Neural progenitor cell (in vitro differentiated cells): ENCODE measurements at regions not wholly inside any gene's neighbourhood (a gene's known extent, or its start where the extent isn't known, plus 50 kb on each side); places are given as distances from the start of the nearest gene placed in this dataset.

Experiments used
- DNase-seq: peaks from one replicate; pipeline ENCODE4 v3.0.0-alpha.2; 2016; ENCODE audit warnings: low spot score
- H2AFZ ChIP-seq: fragments of 200-600 bp; sonication (generic); replicated peaks from 2 replicates; pipeline ENCODE4 v1.6.1; 2016; ENCODE audit warnings: antibody characterized with exemption
- H3F3A ChIP-seq: fragments of 200-600 bp; sonication (generic); 2 replicates; pipeline ENCODE4 v1.6.1; 2016; ENCODE audit warnings: antibody characterized with exemption, low read depth
- H3K27ac ChIP-seq: fragments of 200-600 bp; sonication (generic); 2 replicates; pipeline ENCODE4 v1.5.1; 2016; ENCODE audit warnings: mild to moderate bottlenecking
- H3K27me3 ChIP-seq: fragments of 200-600 bp; sonication (generic); 2 replicates; pipeline ENCODE4 v1.6.1; 2016; ENCODE audit warnings: mild to moderate bottlenecking, moderate library complexity
- H3K36me3 ChIP-seq: fragments of 200-600 bp; sonication (generic); 2 replicates; pipeline ENCODE4 v1.5.1; 2016
- H3K4me1 ChIP-seq: fragments of 200-600 bp; sonication (generic); 2 replicates; pipeline ENCODE4 v1.6.1; 2016; ENCODE audit warnings: mixed run types
- H3K4me2 ChIP-seq: fragments of 200-600 bp; sonication (generic); 2 replicates; pipeline ENCODE4 v1.6.1; 2016
- H3K4me3 ChIP-seq: fragments of 200-600 bp; sonication (generic); 2 replicates; pipeline ENCODE4 v1.5.1; 2016
- H3K79me2 ChIP-seq: fragments of 200-600 bp; sonication (generic); 2 replicates; pipeline ENCODE4 v1.6.1; 2016; ENCODE audit warnings: low read depth
- H3K9ac ChIP-seq: fragments of 200-600 bp; sonication (generic); 2 replicates; pipeline ENCODE4 v1.6.1; 2016
- H3K9me3 ChIP-seq: fragments of 200-600 bp; sonication (generic); 2 replicates; pipeline ENCODE4 v1.5.1; 2016; ENCODE audit warnings: low read depth
- H4K20me1 ChIP-seq: fragments of 200-600 bp; sonication (generic); 2 replicates; pipeline ENCODE4 v1.6.1; 2016; ENCODE audit warnings: low read depth
- H3K27ac Mint-ChIP-seq: 3 replicates; pipeline ENCODE4 v1.8.0; 2021; ENCODE audit warnings: mixed read lengths
- H3K27me3 Mint-ChIP-seq: 2 replicates; pipeline ENCODE4 v1.8.0; 2022; ENCODE audit warnings: low read depth, mild to moderate bottlenecking, inconsistent platforms, moderate library complexity, mixed read lengths; ENCODE audit not compliant: insufficient read depth
- H3K36me3 Mint-ChIP-seq: 3 replicates; pipeline ENCODE4 v1.8.0; 2021; ENCODE audit warnings: mixed read lengths
- H3K4me1 Mint-ChIP-seq: 3 replicates; pipeline ENCODE4 v1.8.0; 2021; ENCODE audit warnings: mixed read lengths
- H3K4me3 Mint-ChIP-seq: 3 replicates; pipeline ENCODE4 v1.8.0; 2021; ENCODE audit warnings: mild to moderate bottlenecking, moderate library complexity, mixed read lengths
- H3K9me3 Mint-ChIP-seq: 3 replicates; pipeline ENCODE4 v1.8.0; 2020; ENCODE audit warnings: mixed read lengths
- EZH2 ChIP-seq: fragments of 200-600 bp; sonication (generic); IDR thresholded peaks from 2 replicates; pipeline ENCODE4 v1.6.1; 2017; ENCODE audit warnings: antibody characterized with exemption, mild to moderate bottlenecking, moderate library complexity
- EZH2phosphoT487 ChIP-seq: fragments of 200-600 bp; sonication (generic); IDR thresholded peaks from 2 replicates; pipeline ENCODE4 v1.6.1; 2017; ENCODE audit warnings: antibody characterized with exemption
- TF ChIP-seq, protein P1 (sequence below): fragments of 200-600 bp; sonication (generic); IDR thresholded peaks from 2 replicates; pipeline ENCODE4 v1.5.1; 2017; ENCODE audit warnings: antibody characterized with exemption, mild to moderate bottlenecking

DNA sequence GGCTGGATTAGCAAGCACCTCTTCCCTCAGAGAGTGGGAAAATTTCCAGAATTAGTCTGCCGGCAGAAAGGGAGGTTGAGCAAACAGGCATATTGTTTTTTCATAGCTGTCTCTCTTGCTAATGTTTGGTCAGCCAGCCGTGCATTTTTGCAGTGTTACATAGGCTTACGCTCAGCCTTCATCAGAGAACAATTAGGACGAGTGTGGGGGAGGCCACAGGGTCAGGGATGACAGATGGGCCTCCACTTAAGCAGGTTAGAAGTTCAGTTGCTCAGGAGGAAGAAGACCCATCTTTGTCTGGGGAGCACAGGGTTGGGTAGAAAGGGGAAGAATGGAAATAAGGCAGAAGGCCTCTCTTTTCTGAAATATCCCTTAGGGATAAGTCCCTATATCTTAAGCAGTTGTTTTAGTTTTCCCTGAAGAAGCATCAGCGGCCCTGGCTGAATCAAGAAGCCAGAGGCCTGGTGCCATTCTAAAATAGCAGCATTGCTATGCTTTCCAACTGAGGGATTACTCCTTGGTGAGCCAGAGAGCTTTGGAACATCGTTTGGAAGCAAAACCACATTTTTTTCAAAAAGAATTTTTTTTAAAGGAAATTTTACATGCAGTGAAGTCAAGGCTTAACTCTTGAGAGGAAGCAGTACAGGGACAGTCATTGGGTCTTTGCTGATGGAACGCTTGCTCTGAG, 118.8 kb downstream of the SMIM20 start:
- no peak overlapping the region for H2AFZ ChIP-seq
- H3K4me1 ChIP-seq = peaks cover 8% of the 10 kb centered on the region
- H3K9ac ChIP-seq = no peak overlapping the region
- H3K4me2 ChIP-seq = no peak overlapping the region
- Mint-ChIP-seq H3K36me3 (no peaks in the 10 kb centered on the region), H3K9me3 (no peaks in the 10 kb centered on the region), H3K27me3 (peaks cover 8% of the 10 kb centered on the region), H3K4me1 (peaks cover 11% of the 10 kb centered on the region), H3K27ac (no peak overlapping the region), H3K4me3 (no peak overlapping the region)
- H3K27me3 ChIP-seq = peaks cover 34% of the 10 kb centered on the region
- TF ChIP-seq, protein P1, sequence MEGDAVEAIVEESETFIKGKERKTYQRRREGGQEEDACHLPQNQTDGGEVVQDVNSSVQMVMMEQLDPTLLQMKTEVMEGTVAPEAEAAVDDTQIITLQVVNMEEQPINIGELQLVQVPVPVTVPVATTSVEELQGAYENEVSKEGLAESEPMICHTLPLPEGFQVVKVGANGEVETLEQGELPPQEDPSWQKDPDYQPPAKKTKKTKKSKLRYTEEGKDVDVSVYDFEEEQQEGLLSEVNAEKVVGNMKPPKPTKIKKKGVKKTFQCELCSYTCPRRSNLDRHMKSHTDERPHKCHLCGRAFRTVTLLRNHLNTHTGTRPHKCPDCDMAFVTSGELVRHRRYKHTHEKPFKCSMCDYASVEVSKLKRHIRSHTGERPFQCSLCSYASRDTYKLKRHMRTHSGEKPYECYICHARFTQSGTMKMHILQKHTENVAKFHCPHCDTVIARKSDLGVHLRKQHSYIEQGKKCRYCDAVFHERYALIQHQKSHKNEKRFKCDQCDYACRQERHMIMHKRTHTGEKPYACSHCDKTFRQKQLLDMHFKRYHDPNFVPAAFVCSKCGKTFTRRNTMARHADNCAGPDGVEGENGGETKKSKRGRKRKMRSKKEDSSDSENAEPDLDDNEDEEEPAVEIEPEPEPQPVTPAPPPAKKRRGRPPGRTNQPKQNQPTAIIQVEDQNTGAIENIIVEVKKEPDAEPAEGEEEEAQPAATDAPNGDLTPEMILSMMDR = no peak
- TF ChIP-seq EZH2phosphoT487 = no peak
- no peak for TF ChIP-seq EZH2
- no peaks in the 10 kb centered on the region for H3K9me3 ChIP-seq
- peaks cover 10% of the 10 kb centered on the region for H3F3A ChIP-seq
- H3K36me3 ChIP-seq = no peaks in the 10 kb centered on the region
- no peak for DNase-seq
- no peaks in the 10 kb centered on the region for H4K20me1 ChIP-seq
- H3K27ac ChIP-seq = no peak overlapping the region
- no peaks in the 10 kb centered on the region for H3K79me2 ChIP-seq
- no peak overlapping the region for H3K4me3 ChIP-seq

DNA sequence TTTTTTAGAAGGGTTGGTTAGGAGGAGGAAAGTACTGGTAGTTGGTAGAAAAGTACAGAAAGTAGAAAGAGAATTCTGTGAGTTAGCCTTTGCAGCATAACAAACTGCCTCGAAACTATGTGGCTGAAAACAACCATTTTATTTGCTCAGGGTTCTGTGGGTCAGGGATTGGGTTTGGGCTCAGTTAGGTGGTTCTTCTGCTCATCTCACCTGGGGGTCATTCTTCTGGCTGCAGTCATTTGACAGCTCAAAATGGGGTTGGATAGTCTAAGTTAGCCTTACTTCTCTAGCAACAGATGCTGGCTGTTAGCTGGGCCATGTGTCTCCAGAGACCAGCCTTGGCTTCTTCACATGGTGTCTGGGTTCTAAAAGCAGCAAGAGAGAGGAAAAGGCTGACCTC, 119.4 kb downstream of the SMIM20 start:
- Mint-ChIP-seq H3K4me3 (no peak overlapping the region), H3K9me3 (no peaks in the 10 kb centered on the region), H3K27ac (no peak overlapping the region), H3K4me1 (peaks cover 11% of the 10 kb centered on the region), H3K27me3 (peaks cover 8% of the 10 kb centered on the region), H3K36me3 (no peaks in the 10 kb centered on the region)
- H3K9ac ChIP-seq = no peak overlapping the region
- H3K79me2 ChIP-seq = no peaks in the 10 kb centered on the region
- H4K20me1 ChIP-seq = no peaks in the 10 kb centered on the region
- no peaks in the 10 kb centered on the region for H3K9me3 ChIP-seq
- no peak overlapping the region for H3K4me2 ChIP-seq
- peaks cover 8% of the 10 kb centered on the region for H3K4me1 ChIP-seq
- H3K36me3 ChIP-seq = no peaks in the 10 kb centered on the region
- peaks cover 10% of the 10 kb centered on the region for H3F3A ChIP-seq
- H2AFZ ChIP-seq = no peak overlapping the region
- TF ChIP-seq EZH2phosphoT487 = no peak
- TF ChIP-seq EZH2 = no peak
- TF ChIP-seq, protein P1 = no peak
- no peak for DNase-seq
- H3K27ac ChIP-seq = no peak overlapping the region
- H3K27me3 ChIP-seq = peaks cover 28% of the 10 kb centered on the region
- H3K4me3 ChIP-seq = no peak overlapping the region

DNA sequence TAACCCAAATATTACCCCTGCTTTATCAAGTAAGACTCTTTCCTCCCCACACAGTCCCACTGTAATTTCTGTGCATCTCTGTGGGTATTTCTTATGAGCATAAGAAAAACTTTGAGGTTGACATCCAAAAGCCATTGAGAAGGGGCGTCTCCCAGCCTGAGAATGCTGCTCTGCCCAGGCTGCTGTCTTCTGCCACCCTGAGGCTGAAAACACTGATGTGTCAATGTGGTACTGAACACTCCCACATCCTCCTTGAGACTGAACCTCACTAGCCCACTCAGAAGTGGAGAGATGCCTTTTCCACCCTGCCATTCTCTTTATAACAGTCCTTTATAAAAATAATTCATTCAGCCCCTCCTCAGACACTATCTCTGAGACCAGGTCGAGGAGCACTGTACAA, 120.8 kb downstream of the SMIM20 start:
- Histone ChIP-seq H3K4me3 (no peak overlapping the region), H3K27me3 (peaks cover 13% of the 10 kb centered on the region), H3K9ac (no peak overlapping the region), H3K4me2 (no peak overlapping the region), H4K20me1 (no peaks in the 10 kb centered on the region), H3K36me3 (no peaks in the 10 kb centered on the region), H3F3A (peaks cover 10% of the 10 kb centered on the region), H3K4me1 (peaks cover 7% of the 10 kb centered on the region), H2AFZ (no peak overlapping the region), H3K27ac (no peak overlapping the region), H3K9me3 (no peaks in the 10 kb centered on the region), H3K79me2 (no peaks in the 10 kb centered on the region)
- DNase-seq = no peak
- Mint-ChIP-seq H3K27me3 (peaks cover 10% of the 10 kb centered on the region), H3K9me3 (no peaks in the 10 kb centered on the region), H3K36me3 (no peaks in the 10 kb centered on the region), H3K4me3 (no peak overlapping the region), H3K4me1 (peaks cover 11% of the 10 kb centered on the region), H3K27ac (no peak overlapping the region)
- TF ChIP-seq EZH2phosphoT487 (no peak), EZH2 (no peak)
- TF ChIP-seq, protein P1 = no peak
